ENCODE measurements at regions not wholly inside any gene's neighbourhood (a gene's known extent, or its start where the extent isn't known, plus 50 kb on each side); places are given as distances from the start of the nearest gene placed in this dataset.

GRCh38 chr4:173635395-173635794 is 105.4 kb upstream of the HAND2 start:
- TF ChIP-seq CTCF (IDR thresholded peaks at IDR 0.05; ENCODE audit: low read depth, low read length, poor library complexity, severe bottlenecking) (no peak), EZH2phosphoT487 (IDR thresholded peaks at IDR 0.05; ENCODE audit: borderline replicate concordance, low read length) (no peak)
